ENCODE measurements at regions not wholly inside any gene's neighbourhood (a gene's known extent, or its start where the extent isn't known, plus 50 kb on each side); places are given as distances from the start of the nearest gene placed in this dataset.

- H4K91ac ChIP-seq (replicated peaks; ENCODE audit: insufficient read length, low read length): no peak overlapping the region
- no peak overlapping the region for H2BK20ac ChIP-seq (ENCODE audit: low read length)
- DNase-seq (ENCODE audit: low read depth in 1 of 2, low spot score in 2 of 2) (no peak), FAIRE-seq (no peak)
- TF ChIP-seq SIN3A (conservative IDR thresholded peaks at IDR 0.05 in 1 of 2, IDR thresholded peaks at IDR 0.05 in 1 of 2; ENCODE audit: low read depth in 1 of 2, low read length in 2 of 2) (no peak), BRCA1 (IDR thresholded peaks at IDR 0.05; ENCODE audit: low read depth, low read length) (no peak), RFX5 (IDR thresholded peaks at IDR 0.05; ENCODE audit: borderline replicate concordance, low read depth, low read length) (no peak), MAX (IDR thresholded peaks at IDR 0.05) (no peak), MAFK (IDR thresholded peaks at IDR 0.05; ENCODE audit: low read depth, low read length) (no peak)
- TF ChIP-seq, protein P1, sequence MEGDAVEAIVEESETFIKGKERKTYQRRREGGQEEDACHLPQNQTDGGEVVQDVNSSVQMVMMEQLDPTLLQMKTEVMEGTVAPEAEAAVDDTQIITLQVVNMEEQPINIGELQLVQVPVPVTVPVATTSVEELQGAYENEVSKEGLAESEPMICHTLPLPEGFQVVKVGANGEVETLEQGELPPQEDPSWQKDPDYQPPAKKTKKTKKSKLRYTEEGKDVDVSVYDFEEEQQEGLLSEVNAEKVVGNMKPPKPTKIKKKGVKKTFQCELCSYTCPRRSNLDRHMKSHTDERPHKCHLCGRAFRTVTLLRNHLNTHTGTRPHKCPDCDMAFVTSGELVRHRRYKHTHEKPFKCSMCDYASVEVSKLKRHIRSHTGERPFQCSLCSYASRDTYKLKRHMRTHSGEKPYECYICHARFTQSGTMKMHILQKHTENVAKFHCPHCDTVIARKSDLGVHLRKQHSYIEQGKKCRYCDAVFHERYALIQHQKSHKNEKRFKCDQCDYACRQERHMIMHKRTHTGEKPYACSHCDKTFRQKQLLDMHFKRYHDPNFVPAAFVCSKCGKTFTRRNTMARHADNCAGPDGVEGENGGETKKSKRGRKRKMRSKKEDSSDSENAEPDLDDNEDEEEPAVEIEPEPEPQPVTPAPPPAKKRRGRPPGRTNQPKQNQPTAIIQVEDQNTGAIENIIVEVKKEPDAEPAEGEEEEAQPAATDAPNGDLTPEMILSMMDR (IDR thresholded peaks at IDR 0.05; ENCODE audit: control extremely low read depth in 1 of 3, insufficient read depth in 1 of 3, low read depth in 1 of 3, low read length in 3 of 3): no peak
- H2AK5ac ChIP-seq (ENCODE audit: low read depth, low read length): no peak overlapping the region
- no peaks in the 10 kb centered on the region for H3K27me3 ChIP-seq (replicated peaks in 1 of 4; ENCODE audit: control insufficient read depth in 3 of 4, extremely low read depth in 1 of 4, insufficient read depth in 3 of 4, low read length in 3 of 4)
- ChIA-PET CTCF (ENCODE audit: partially characterized antibody) (interaction anchor here (2.1 kb wide), 1 partner anchor 8 kb away, joined by 14 read pairs; no protein-coding TSS in a partner anchor), POLR2A (ENCODE audit: partially characterized antibody) (no interaction called here)
- no peaks in the 10 kb centered on the region for H3K79me1 ChIP-seq (ENCODE audit: low read depth, low read length)
- H3K4me3 ChIP-seq (ENCODE audit: extremely low read depth in 1 of 4, insufficient read depth in 2 of 4, low read depth in 3 of 4, low read length in 4 of 4): no peak overlapping the region
- no peak overlapping the region for H3K14ac ChIP-seq (ENCODE audit: insufficient read length)
- H2BK120ac ChIP-seq (replicated peaks; ENCODE audit: low read depth, low read length): no peak overlapping the region
- H4K8ac ChIP-seq (ENCODE audit: extremely low read depth, insufficient read depth, low read length): no peak overlapping the region
- no peak overlapping the region for H3K4me2 ChIP-seq (ENCODE audit: insufficient read depth in 1 of 2, low read depth in 2 of 2, low read length in 2 of 2)
- no peak overlapping the region for H3K18ac ChIP-seq (ENCODE audit: extremely low read depth, low read length)
- no peak overlapping the region for H4K5ac ChIP-seq (ENCODE audit: insufficient read length, low read depth, low read length)
- no peak overlapping the region for H3K23ac ChIP-seq (ENCODE audit: insufficient read length)
- H3K79me2 ChIP-seq (ENCODE audit: control insufficient read depth in 1 of 2, insufficient read depth in 2 of 2, low read length in 2 of 2): no peaks in the 10 kb centered on the region
- no peaks in the 10 kb centered on the region for H3K4me1 ChIP-seq (replicated peaks in 1 of 4; ENCODE audit: control insufficient read depth in 3 of 4, insufficient read depth in 4 of 4, low read length in 3 of 4)
- no peak overlapping the region for H2BK5ac ChIP-seq (ENCODE audit: low read depth, low read length)
- no peak overlapping the region for H2BK12ac ChIP-seq (ENCODE audit: low read depth, low read length)
- H2AFZ ChIP-seq (ENCODE audit: low read length): no peak overlapping the region
- H3K56ac ChIP-seq (replicated peaks; ENCODE audit: insufficient read length, low read depth, low read length): no peak overlapping the region
- no peaks in the 10 kb centered on the region for H3K9me3 ChIP-seq (ENCODE audit: insufficient read depth in 2 of 2, low read depth in 1 of 2, low read length in 1 of 2)
- H3K36me3 ChIP-seq (ENCODE audit: control insufficient read depth in 2 of 4, insufficient read depth in 4 of 4, low read length in 3 of 4): no peaks in the 10 kb centered on the region
- H3K4ac ChIP-seq (replicated peaks; ENCODE audit: insufficient read length, low read depth, low read length): no peak overlapping the region
- 89% methylated on average over 6 of the region's 6 CpGs; no CpG with 5 or more reads in 1 of the 2 experiments for WGBS, 2 experiments (ENCODE audit: extremely low coverage in 1 of 2, insufficient coverage in 1 of 2, insufficient read length in 1 of 2, insufficient replicate concordance in 2 of 2, low coverage in 1 of 2, low lambda C conversion rate in 2 of 2, missing lambda C conversion rate in 1 of 2)
- no peaks in the 10 kb centered on the region for H3K23me2 ChIP-seq (ENCODE audit: low read depth, low read length)
- H2BK15ac ChIP-seq (ENCODE audit: low read length): no peak overlapping the region
- no peaks in the 10 kb centered on the region for H4K20me1 ChIP-seq (replicated peaks in 1 of 2; ENCODE audit: control insufficient read depth in 1 of 2, insufficient read depth in 2 of 2, low read length in 2 of 2)
- no peak overlapping the region for H3K27ac ChIP-seq (ENCODE audit: low read depth, low read length)
- H3K9ac ChIP-seq (replicated peaks in 1 of 4; ENCODE audit: extremely low read depth in 1 of 4, low read depth in 3 of 4, low read length in 3 of 4): no peak overlapping the region
These were observed 187.1 kb upstream of the CEP162 start for GRCh38 chr6:84414531-84414930.

All from H1 (cell line).